ENCODE measurements at regions not wholly inside any gene's neighbourhood (a gene's known extent, or its start where the extent isn't known, plus 50 kb on each side); places are given as distances from the start of the nearest gene placed in this dataset.
"Not testable (repeated sequence)": the region's sequence is repeated elsewhere in the genome, so short reads cannot be mapped to it uniquely, and the experiment has no call there.

- no peak for DNase-seq (ENCODE audit: low read depth)
Observed at GRCh38 chrX:122301491-122301890, 882.6 kb upstream of the GRIA3 start.

- DNase-seq (ENCODE audit: low read depth) = no peak
Observed at GRCh38 chrX:122303761-122304160, 880.3 kb upstream of the GRIA3 start.

- no peak for DNase-seq (ENCODE audit: low read depth)
Observed at GRCh38 chrX:122344816-122345215, 839.3 kb upstream of the GRIA3 start.

- no peak for DNase-seq (ENCODE audit: low read depth)
Observed at GRCh38 chrX:122363112-122363795, 820.8 kb upstream of the GRIA3 start.

- not testable (repeated sequence) for DNase-seq (ENCODE audit: low read depth)
Observed at GRCh38 chrX:122375533-122375932, 808.5 kb upstream of the GRIA3 start.

GRCh38 chrX:122389005-122389404 lies 795.1 kb upstream of the GRIA3 start:
- DNase-seq (ENCODE audit: low read depth) = no peak

- no peak for DNase-seq (ENCODE audit: low read depth)
Observed at GRCh38 chrX:122418758-122419157, 765.3 kb upstream of the GRIA3 start.

- no peak for DNase-seq (ENCODE audit: low read depth)
Observed at GRCh38 chrX:122421434-122422121, 762.5 kb upstream of the GRIA3 start.

GRCh38 chrX:122422547-122422946 lies 761.5 kb upstream of the GRIA3 start:
- no peak for DNase-seq (ENCODE audit: low read depth)

GRCh38 chrX:122434942-122435341 lies 749.1 kb upstream of the GRIA3 start:
- DNase-seq (ENCODE audit: low read depth) = no peak

GRCh38 chrX:122439831-122440230 lies 744.2 kb upstream of the GRIA3 start:
- no peak for DNase-seq (ENCODE audit: low read depth)

- no peak for DNase-seq (ENCODE audit: low read depth)
Observed at GRCh38 chrX:122440832-122441231, 743.2 kb upstream of the GRIA3 start.

GRCh38 chrX:122441451-122441850 lies 742.6 kb upstream of the GRIA3 start:
- DNase-seq (ENCODE audit: low read depth) = no peak

- no peak for DNase-seq (ENCODE audit: low read depth)
Observed at GRCh38 chrX:122445466-122445865, 738.6 kb upstream of the GRIA3 start.

- DNase-seq (ENCODE audit: low read depth) = no peak
Observed at GRCh38 chrX:122464341-122464740, 719.7 kb upstream of the GRIA3 start.

GRCh38 chrX:122475306-122475705 lies 708.8 kb upstream of the GRIA3 start:
- DNase-seq (ENCODE audit: low read depth) = no peak

- no peak for DNase-seq (ENCODE audit: low read depth)
Observed at GRCh38 chrX:122500556-122500955, 683.5 kb upstream of the GRIA3 start.

- no peak for DNase-seq (ENCODE audit: low read depth)
Observed at GRCh38 chrX:122501652-122502051, 682.4 kb upstream of the GRIA3 start.

GRCh38 chrX:122504026-122504425 lies 680.1 kb upstream of the GRIA3 start:
- no peak for DNase-seq (ENCODE audit: low read depth)

GRCh38 chrX:122512561-122513072 lies 671.5 kb upstream of the GRIA3 start:
- DNase-seq (ENCODE audit: low read depth) = no peak

- DNase-seq (ENCODE audit: low read depth) = peak; percentile 6
Observed at GRCh38 chrX:122517786-122518185, 666.3 kb upstream of the GRIA3 start.

- DNase-seq (ENCODE audit: low read depth) = no peak
Observed at GRCh38 chrX:122545778-122546177, 638.3 kb upstream of the GRIA3 start.

GRCh38 chrX:122546269-122546668 lies 637.8 kb upstream of the GRIA3 start:
- no peak for DNase-seq (ENCODE audit: low read depth)
